ENCODE measurements at regions not wholly inside any gene's neighbourhood (a gene's known extent, or its start where the extent isn't known, plus 50 kb on each side); places are given as distances from the start of the nearest gene placed in this dataset.

DNA sequence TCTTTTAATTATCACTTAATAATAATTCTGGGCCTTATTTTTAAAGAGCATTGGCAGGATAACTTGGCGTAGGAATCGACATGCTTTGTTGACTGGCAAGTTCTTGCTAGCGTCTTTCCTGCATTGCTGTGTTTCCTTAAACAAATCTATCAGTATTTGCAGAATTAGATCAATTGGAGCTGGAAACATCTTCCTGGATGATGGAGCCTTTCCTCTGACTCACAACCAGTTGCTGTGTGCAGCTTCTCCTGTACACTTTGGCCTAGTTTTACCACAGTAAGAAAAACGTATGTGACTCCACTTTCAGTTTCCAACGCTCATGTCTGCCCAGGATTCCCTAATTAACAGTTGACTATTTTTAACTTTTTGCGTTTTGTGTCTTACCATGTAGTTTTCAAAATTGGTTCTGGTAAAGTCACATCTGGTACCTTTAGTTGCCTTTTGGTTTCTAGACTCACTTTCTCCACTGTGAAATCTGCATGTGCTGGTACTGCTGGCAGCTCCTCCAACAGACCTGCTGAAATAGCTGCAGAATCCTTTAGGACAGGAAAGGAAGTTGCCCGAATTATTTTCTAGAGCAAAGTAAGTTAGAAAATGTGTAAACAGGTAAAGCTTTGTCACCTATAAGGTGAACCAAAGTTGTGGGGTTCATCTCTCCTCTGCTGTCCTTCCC, 553.2 kb upstream of the FAT1 start:
- Histone ChIP-seq H2BK12ac (ENCODE audit: insufficient read length, low read depth, low read length) (no peak overlapping the region), H3K4me2 (ENCODE audit: insufficient read depth, insufficient read length, low read length) (no peak overlapping the region), H2BK20ac (ENCODE audit: low read depth, low read length, poor library complexity, severe bottlenecking) (no peak overlapping the region), H3K9ac (ENCODE audit: extremely low read depth, insufficient read length, low read length) (no peak overlapping the region), H3K27me3 (ENCODE audit: insufficient read depth, low read length) (no peaks in the 10 kb centered on the region), H2AK5ac (ENCODE audit: insufficient read length, low read length) (no peak overlapping the region), H3K23me2 (ENCODE audit: insufficient read length, low read depth, low read length, poor library complexity, severe bottlenecking) (no peaks in the 10 kb centered on the region), H2BK15ac (ENCODE audit: low read depth, low read length) (no peak overlapping the region), H3K14ac (ENCODE audit: insufficient read depth, low read length) (no peak overlapping the region), H3K27ac (ENCODE audit: insufficient read length, low read depth, low read length) (no peak overlapping the region), H3K23ac (ENCODE audit: insufficient read length, low read depth, low read length) (no peak overlapping the region), H3K56ac (ENCODE audit: insufficient read length, low read depth, low read length) (no peak overlapping the region), H3K79me2 (ENCODE audit: insufficient read depth, low read length) (no peaks in the 10 kb centered on the region), H4K20me1 (ENCODE audit: control insufficient read depth, insufficient read depth, insufficient read length) (no peaks in the 10 kb centered on the region), H4K5ac (ENCODE audit: insufficient read length, low read depth, low read length) (no peak overlapping the region), H2BK5ac (ENCODE audit: insufficient read length, low read length) (no peak overlapping the region), H3K79me1 (ENCODE audit: insufficient read depth, low read depth, low read length, poor library complexity, severe bottlenecking) (no peaks in the 10 kb centered on the region), H3K18ac (ENCODE audit: insufficient read length, low read depth, low read length) (no peak overlapping the region), H3K4me1 (ENCODE audit: insufficient read depth, low read length) (no peaks in the 10 kb centered on the region), H4K8ac (replicated peaks; ENCODE audit: insufficient read length, low read depth, low read length) (no peak overlapping the region), H2BK120ac (ENCODE audit: low read depth, low read length, poor library complexity, severe bottlenecking) (no peak overlapping the region), H3T11ph (ENCODE audit: low read length) (no peak overlapping the region), H3K4ac (ENCODE audit: low read depth, low read length) (no peak overlapping the region), H3K9me3 (ENCODE audit: control insufficient read depth, low read depth, low read length) (no peaks in the 10 kb centered on the region), H4K91ac (ENCODE audit: insufficient read length, low read depth, low read length) (no peak overlapping the region), H2AFZ (ENCODE audit: low read length) (no peak overlapping the region)
- no peak overlapping the region for H3K27ac Mint-ChIP-seq
- no peaks in the 10 kb centered on the region for H3K4me1 Mint-ChIP-seq
- H3K9me3 Mint-ChIP-seq, result peaks cover 0 to 2% of the 10 kb centered on the region in 2 experiments; a peak in 2 of 5 replicates
- TF ChIP-seq, protein P1, sequence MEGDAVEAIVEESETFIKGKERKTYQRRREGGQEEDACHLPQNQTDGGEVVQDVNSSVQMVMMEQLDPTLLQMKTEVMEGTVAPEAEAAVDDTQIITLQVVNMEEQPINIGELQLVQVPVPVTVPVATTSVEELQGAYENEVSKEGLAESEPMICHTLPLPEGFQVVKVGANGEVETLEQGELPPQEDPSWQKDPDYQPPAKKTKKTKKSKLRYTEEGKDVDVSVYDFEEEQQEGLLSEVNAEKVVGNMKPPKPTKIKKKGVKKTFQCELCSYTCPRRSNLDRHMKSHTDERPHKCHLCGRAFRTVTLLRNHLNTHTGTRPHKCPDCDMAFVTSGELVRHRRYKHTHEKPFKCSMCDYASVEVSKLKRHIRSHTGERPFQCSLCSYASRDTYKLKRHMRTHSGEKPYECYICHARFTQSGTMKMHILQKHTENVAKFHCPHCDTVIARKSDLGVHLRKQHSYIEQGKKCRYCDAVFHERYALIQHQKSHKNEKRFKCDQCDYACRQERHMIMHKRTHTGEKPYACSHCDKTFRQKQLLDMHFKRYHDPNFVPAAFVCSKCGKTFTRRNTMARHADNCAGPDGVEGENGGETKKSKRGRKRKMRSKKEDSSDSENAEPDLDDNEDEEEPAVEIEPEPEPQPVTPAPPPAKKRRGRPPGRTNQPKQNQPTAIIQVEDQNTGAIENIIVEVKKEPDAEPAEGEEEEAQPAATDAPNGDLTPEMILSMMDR (conservative IDR thresholded peaks at IDR 0.05), result no peak
- H3K4me3 Mint-ChIP-seq, result no peak overlapping the region
- H3K36me3 Mint-ChIP-seq (ENCODE audit: insufficient read depth in 1 of 3, low read depth in 3 of 3), result no peaks in the 10 kb centered on the region
- WGBS (ENCODE audit: extremely low coverage, insufficient read length, low lambda C conversion rate), result no CpG with 5 or more reads among the region's 7 CpGs
- no peak for DNase-seq
- no peaks in the 10 kb centered on the region for H3K27me3 Mint-ChIP-seq (ENCODE audit: low read depth)
